Activated CD4-positive, alpha-beta T cell treated with anti-CD3 and anti-CD28 coated beads, Interleukin-2, Interleukin-6, amounts not matched to agents 100 ng/mL and 50 ng/mL, durations not matched to agents 16 hours and 8 hours (primary cell): ENCODE measurements at regions not wholly inside any gene's neighbourhood (a gene's known extent, or its start where the extent isn't known, plus 50 kb on each side); places are given as distances from the start of the nearest gene placed in this dataset.

ENCODE experiments used
- DNase-seq: peaks from one replicate; pipeline ENCODE4 v3.0.0-alpha.2; 2020

GRCh38 chr4:133866328-133866699, 335.3 kb downstream of the PABPC4L start:
- DNase-seq: no peak

GRCh38 chr4:133865612-133866327, 335.8 kb downstream of the PABPC4L start:
- DNase-seq: no peak

- DNase-seq: no peak
Measured at GRCh38 chr4:133863153-133863552, 338.4 kb downstream of the PABPC4L start.

- no peak for DNase-seq
Measured at GRCh38 chr4:133856731-133857355, 344.7 kb downstream of the PABPC4L start.

GRCh38 chr4:133855001-133855400, 346.6 kb downstream of the PABPC4L start:
- DNase-seq: no peak

- no peak for DNase-seq
Measured at GRCh38 chr4:133839326-133839725, 362.3 kb downstream of the PABPC4L start.

GRCh38 chr4:133823177-133823576, 378.4 kb downstream of the PABPC4L start:
- no peak for DNase-seq

- DNase-seq: no peak
Measured at GRCh38 chr4:133812954-133813353, 388.6 kb downstream of the PABPC4L start.

- DNase-seq: no peak
Measured at GRCh38 chr4:133812236-133812635, 389.4 kb downstream of the PABPC4L start.

- no peak for DNase-seq
Measured at GRCh38 chr4:133808151-133808550, 393.4 kb downstream of the PABPC4L start.

- no peak for DNase-seq
Measured at GRCh38 chr4:133803341-133803740, 398.2 kb downstream of the PABPC4L start.

GRCh38 chr4:133802359-133803140, 399.0 kb downstream of the PABPC4L start:
- no peak for DNase-seq

GRCh38 chr4:133801883-133802282, 399.7 kb downstream of the PABPC4L start:
- DNase-seq: no peak

GRCh38 chr4:133800966-133801365, 400.6 kb downstream of the PABPC4L start:
- DNase-seq: no peak

GRCh38 chr4:133799717-133800315, 401.8 kb downstream of the PABPC4L start:
- DNase-seq: no peak

- DNase-seq: no peak
Measured at GRCh38 chr4:133777661-133778060, 423.9 kb downstream of the PABPC4L start.

GRCh38 chr4:133776961-133777360, 424.6 kb downstream of the PABPC4L start:
- DNase-seq: no peak

- no peak for DNase-seq
Measured at GRCh38 chr4:133776503-133776902, 425.1 kb downstream of the PABPC4L start.

- DNase-seq: no peak
Measured at GRCh38 chr4:133775881-133776280, 425.7 kb downstream of the PABPC4L start.

GRCh38 chr4:133775469-133775868, 426.1 kb downstream of the PABPC4L start:
- no peak for DNase-seq

- DNase-seq: no peak
Measured at GRCh38 chr4:133759428-133759827, 442.2 kb downstream of the PABPC4L start.

- DNase-seq: no peak
Measured at GRCh38 chr4:133741766-133742165, 459.8 kb downstream of the PABPC4L start.

GRCh38 chr4:133720001-133720400, 481.6 kb downstream of the PABPC4L start:
- no peak for DNase-seq

- DNase-seq: no peak
Measured at GRCh38 chr4:133719098-133719497, 482.5 kb downstream of the PABPC4L start.
